ENCODE measurements at regions not wholly inside any gene's neighbourhood (a gene's known extent, or its start where the extent isn't known, plus 50 kb on each side); places are given as distances from the start of the nearest gene placed in this dataset.

DNA sequence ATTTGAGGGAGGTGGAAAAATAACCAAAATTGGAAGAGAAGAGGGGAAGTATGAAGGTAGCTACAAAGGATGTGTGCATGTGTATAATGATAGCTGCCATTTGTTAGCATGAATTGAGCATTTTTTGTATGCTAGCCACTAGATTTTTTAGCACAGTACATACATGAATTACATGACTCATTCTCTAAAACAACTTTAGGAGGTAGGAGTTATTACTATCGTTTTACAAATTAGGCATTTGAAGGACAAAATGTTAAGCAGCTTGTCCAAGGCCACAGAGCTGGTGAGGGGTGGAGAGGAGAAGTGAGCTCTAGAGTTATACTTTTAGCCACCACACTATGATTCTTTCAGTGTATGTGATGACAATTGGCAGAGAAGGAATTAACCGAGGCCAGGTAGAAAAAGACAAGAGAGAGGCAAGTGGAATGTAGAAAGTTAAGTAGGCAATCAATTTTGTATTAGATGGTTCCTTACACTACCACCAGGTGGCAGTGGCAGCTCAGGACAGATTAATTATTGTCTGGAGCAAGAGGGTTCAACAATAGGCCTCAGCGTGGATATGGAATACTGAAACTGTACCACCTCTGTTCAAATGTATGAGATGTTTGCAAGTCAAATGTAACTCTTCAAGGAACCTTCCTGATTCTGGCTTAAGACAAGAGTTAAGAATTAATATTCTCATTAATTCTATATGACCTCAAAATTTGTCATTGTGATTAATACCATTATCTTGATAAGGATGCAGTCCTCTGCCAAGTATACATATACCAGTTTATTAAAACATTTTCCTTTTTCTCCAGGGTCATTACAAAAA is 128.0 kb downstream of the MBL2 start:
- TF ChIP-seq, protein P1, sequence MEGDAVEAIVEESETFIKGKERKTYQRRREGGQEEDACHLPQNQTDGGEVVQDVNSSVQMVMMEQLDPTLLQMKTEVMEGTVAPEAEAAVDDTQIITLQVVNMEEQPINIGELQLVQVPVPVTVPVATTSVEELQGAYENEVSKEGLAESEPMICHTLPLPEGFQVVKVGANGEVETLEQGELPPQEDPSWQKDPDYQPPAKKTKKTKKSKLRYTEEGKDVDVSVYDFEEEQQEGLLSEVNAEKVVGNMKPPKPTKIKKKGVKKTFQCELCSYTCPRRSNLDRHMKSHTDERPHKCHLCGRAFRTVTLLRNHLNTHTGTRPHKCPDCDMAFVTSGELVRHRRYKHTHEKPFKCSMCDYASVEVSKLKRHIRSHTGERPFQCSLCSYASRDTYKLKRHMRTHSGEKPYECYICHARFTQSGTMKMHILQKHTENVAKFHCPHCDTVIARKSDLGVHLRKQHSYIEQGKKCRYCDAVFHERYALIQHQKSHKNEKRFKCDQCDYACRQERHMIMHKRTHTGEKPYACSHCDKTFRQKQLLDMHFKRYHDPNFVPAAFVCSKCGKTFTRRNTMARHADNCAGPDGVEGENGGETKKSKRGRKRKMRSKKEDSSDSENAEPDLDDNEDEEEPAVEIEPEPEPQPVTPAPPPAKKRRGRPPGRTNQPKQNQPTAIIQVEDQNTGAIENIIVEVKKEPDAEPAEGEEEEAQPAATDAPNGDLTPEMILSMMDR (IDR thresholded peaks at IDR 0.05): peak; percentile 74

DNA sequence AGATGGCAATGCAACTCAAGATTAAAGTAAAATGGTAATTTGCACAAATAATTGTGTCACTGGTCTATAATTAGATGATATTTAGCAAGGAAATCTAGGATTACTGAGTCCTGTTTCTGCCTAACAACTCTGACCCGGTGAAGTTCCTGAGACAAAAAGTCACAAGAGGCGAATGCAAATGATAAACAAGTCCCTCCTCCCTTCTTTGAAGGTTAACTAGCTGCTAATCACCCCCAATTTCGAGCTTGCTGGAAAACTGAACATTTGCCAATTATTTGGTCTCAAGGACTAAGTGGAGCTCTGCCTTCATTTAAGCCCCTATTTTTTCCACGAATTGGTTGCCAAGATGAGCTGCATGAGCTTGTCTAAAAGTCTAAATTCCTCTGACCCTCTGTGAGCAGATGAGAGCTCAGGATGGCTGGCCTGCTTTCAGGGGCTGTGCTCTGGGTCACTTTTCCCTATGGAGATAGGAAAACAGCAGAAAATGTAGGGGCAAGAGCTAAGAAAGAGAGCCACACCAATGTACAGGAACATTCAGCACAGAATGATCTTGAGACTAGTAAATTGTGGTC is 127.3 kb downstream of the MBL2 start:
- TF ChIP-seq, protein P1 (IDR thresholded peaks at IDR 0.05): no peak

DNA sequence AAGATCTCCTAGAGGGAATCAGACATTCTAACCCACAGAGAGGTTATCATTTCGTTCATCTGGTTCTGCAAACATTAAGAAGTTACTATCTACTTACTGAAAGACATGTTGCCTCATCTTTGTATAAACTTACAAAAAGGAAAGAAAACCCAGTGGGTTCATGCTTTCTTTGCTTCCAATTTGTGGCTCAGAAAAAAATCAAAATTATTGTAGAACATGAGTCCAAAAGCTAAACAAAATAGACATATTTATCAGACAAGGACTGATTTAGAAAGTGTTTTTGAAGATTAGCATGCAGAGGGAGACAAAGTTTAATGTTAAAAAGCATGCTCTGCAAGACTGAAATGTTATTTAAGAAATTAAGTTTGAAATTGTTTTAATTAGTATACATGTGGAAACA is 123.1 kb downstream of the MBL2 start:
- TF ChIP-seq, protein P1 (IDR thresholded peaks at IDR 0.05): no peak

DNA sequence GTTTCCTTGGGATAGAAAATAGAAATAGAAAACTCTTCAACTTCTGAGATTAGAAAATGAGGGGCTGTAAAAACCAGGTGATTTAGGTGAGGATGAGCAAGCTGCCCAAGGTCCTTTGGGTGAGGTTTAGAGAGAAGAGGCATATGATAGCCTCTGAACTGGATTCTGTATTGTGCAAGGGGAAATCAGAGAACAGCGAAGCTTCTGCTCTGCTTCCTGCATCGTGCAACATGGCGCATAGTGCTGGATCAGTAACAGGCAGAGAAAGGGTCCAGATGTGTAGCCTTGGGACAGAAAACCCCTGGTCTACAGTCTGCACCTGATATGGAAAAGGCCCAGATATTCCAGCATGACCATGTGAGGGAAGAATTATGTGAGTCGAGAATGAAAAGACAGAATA is 121.7 kb downstream of the MBL2 start:
- TF ChIP-seq, protein P1 (IDR thresholded peaks at IDR 0.05): no peak

DNA sequence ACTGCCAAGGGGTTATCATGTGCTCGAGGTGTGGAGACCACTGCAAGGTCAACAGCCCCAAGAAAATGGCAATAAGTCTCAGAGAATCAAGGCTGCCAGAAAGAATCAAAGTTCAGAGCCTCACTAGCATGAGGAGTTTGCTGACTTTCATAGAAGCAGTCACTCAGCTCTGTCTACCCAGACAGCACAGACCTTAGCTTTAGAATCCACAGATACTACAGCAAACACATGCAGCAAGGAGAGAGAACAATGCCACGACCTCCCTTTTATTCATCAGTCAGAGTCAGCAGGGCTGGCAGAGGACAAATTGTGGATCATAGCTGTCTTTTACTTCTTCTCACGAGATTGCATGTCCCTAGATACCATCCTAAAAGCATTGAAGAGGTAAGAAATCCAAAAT is 121.3 kb downstream of the MBL2 start:
- TF ChIP-seq, protein P1 (IDR thresholded peaks at IDR 0.05): no peak

DNA sequence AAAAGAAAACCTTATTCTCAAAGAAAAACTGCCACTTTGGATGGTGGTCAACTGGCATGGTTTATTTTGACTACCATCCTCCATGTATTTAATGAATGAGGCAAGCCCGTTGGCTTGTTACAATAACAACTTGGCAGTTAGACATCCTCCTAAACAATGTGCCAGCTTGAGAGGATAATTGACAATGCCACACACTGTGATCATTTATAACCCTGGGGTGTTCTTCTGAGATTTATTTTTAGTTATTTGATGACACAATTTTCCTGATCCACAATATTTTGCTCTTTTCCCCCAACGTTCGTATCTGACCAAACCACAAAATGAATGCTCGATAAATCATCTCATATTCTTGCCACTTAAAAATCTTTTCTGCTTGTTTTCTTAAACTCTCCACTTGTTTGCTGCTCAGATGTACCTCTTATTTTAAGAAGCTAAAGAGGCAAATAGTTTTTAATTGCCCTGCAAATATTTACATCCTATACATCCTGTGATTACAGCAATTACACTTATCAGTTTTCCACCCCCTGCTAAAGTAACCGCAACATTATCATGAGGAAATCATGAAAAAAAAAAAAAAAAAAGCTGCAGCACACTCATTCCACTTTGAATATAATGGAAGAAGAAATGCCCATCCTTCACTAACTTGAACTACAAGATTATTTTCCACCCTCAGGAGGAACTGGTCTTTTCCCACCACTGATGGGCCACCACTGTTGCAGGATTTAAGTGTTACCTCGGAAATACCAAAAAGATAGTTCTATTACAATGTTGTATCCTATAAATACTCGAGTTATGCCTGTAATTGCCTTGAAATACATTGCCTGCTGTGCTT is 119.9 kb downstream of the MBL2 start:
- TF ChIP-seq, protein P1 (IDR thresholded peaks at IDR 0.05): no peak

DNA sequence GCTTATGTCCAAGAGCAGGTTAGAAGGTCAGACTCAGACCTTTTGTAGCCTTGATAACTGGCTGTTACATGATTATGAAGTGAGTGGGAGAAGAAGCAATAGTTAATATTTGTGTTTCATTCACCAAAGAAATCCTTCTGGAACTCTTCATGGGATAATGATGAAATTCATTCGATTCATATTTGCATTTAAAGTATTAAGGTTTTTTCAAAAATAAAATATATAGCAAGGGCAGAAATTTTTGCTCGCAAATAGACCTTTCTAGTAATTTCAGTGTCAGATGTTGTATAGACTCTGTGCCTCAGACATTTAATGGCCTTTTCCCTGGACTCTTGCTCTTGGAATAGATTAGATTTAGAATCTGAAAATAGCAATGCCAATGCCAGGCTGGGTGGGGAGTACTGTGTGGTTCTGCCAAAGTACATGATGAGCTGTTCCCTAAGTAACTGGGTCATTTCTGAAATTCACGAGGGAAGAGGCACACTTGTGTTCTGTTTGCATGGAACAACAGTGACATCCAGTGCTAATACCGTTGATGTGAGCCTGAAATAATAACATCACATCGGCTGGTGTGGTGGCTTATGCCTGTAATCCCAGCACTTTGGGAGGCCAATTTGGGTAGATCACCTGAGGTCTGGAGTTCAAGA is 119.2 kb downstream of the MBL2 start:
- TF ChIP-seq, protein P1 (IDR thresholded peaks at IDR 0.05): no peak
